ENCODE measurements at regions not wholly inside any gene's neighbourhood (a gene's known extent, or its start where the extent isn't known, plus 50 kb on each side); places are given as distances from the start of the nearest gene placed in this dataset.
"Not testable (repeated sequence)": the region's sequence is repeated elsewhere in the genome, so short reads cannot be mapped to it uniquely, and the experiment has no call there.

DNA sequence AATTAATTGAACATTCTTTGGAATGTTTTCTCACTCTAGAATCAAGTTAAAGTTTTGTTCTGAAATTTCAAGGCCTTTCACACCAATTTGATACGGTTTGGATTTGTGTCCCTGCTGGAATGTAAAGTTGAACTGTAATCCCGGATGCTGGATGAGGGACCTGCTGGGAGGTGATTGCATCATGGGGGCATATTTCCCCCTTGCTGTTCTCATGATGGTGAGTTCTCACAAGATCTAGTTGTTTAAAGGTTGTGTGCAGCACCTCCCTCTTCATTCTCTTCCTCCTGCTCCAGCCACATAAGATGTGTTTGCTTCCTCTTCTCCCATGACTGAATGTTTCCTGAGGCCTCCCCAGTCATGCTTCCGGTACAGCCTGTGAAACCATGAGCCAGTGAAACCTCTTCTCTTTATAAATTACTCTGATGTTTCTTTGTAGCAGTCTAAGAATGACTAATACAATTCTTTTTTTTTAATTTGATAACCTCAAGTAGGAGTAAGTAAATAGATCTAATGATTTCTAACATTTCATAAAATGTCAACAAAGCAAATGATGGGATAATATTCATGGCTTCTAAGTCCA lies 144.2 kb upstream of the CDH7 start:
- no peak overlapping the region for H3K4me2 ChIP-seq
- H4K20me1 ChIP-seq (ENCODE audit: insufficient read depth, poor library complexity, severe bottlenecking): no peaks in the 10 kb centered on the region
- H3K27me3 ChIP-seq: no peaks in the 10 kb centered on the region
- H3K4me1 ChIP-seq (ENCODE audit: insufficient read depth): no peaks in the 10 kb centered on the region
- no peaks in the 10 kb centered on the region for H3K79me2 ChIP-seq
- H2AFZ ChIP-seq: no peak overlapping the region
- H3K4me3 ChIP-seq: no peak overlapping the region
- 87% methylated on average over 3 of the region's 3 CpGs for WGBS (ENCODE audit: low lambda C conversion rate, missing lambda C conversion rate)
- peak overlapping the region; percentile 3 for H3K27ac ChIP-seq
- no peaks in the 10 kb centered on the region for H3K9me2 ChIP-seq (replicated peaks; ENCODE audit: insufficient read depth)
- H3K9me3 ChIP-seq (ENCODE audit: low read depth): no peaks in the 10 kb centered on the region
- DNase-seq (ENCODE audit: low spot score): no peak
- TF ChIP-seq EZH2 (IDR thresholded peaks at IDR 0.05; ENCODE audit: borderline replicate concordance) (no peak), EZH2phosphoT487 (IDR thresholded peaks at IDR 0.05; ENCODE audit: low read depth, severe bottlenecking, unreplicated experiment) (no peak)
- TF ChIP-seq, protein P1, sequence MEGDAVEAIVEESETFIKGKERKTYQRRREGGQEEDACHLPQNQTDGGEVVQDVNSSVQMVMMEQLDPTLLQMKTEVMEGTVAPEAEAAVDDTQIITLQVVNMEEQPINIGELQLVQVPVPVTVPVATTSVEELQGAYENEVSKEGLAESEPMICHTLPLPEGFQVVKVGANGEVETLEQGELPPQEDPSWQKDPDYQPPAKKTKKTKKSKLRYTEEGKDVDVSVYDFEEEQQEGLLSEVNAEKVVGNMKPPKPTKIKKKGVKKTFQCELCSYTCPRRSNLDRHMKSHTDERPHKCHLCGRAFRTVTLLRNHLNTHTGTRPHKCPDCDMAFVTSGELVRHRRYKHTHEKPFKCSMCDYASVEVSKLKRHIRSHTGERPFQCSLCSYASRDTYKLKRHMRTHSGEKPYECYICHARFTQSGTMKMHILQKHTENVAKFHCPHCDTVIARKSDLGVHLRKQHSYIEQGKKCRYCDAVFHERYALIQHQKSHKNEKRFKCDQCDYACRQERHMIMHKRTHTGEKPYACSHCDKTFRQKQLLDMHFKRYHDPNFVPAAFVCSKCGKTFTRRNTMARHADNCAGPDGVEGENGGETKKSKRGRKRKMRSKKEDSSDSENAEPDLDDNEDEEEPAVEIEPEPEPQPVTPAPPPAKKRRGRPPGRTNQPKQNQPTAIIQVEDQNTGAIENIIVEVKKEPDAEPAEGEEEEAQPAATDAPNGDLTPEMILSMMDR (IDR thresholded peaks at IDR 0.05; ENCODE audit: poor library complexity): no peak
- H3K36me3 ChIP-seq (replicated peaks; ENCODE audit: insufficient read depth, low read depth): no peaks in the 10 kb centered on the region

- DNase-seq (ENCODE audit: low spot score); H3K27me3 ChIP-seq; H3K36me3 ChIP-seq (replicated peaks; ENCODE audit: insufficient read depth, low read depth); H2AFZ ChIP-seq; H3K79me2 ChIP-seq; H3K9me3 ChIP-seq (ENCODE audit: low read depth); H4K20me1 ChIP-seq (ENCODE audit: insufficient read depth, poor library complexity, severe bottlenecking); H3K27ac ChIP-seq; H3K4me3 ChIP-seq; H3K9me2 ChIP-seq (replicated peaks; ENCODE audit: insufficient read depth); H3K4me2 ChIP-seq; H3K4me1 ChIP-seq (ENCODE audit: insufficient read depth): not testable (repeated sequence)
- over 99% methylated on average over 16 of the region's 30 CpGs for WGBS (ENCODE audit: low lambda C conversion rate, missing lambda C conversion rate)
These were observed 145.5 kb upstream of the CDH7 start for GRCh38 chr18:65605352-65605751.

DNA sequence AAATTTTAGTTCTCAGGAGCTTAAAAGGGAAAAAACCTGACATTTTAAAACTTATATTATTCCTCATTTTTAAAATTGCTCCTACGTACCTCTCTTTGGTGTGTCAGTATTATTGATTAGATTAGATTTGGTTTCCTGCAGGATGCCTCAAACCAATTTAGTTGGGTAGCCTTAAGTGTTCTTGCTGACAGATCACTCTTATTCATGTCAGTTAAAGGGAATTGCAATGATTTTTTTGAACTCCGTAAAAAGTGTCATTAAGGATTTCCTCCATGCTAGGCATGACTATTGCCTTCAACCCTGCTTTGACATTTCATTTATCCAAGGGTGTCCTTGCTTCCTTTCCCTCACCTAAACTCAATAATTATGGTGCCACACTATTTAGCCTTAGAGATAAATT lies 149.0 kb upstream of the CDH7 start:
- Histone ChIP-seq H3K79me2 (no peaks in the 10 kb centered on the region), H2AFZ (no peak overlapping the region), H4K20me1 (ENCODE audit: insufficient read depth, poor library complexity, severe bottlenecking) (no peaks in the 10 kb centered on the region), H3K27ac (no peak overlapping the region), H3K27me3 (no peaks in the 10 kb centered on the region), H3K9me3 (ENCODE audit: low read depth) (no peaks in the 10 kb centered on the region), H3K9me2 (replicated peaks; ENCODE audit: insufficient read depth) (no peaks in the 10 kb centered on the region), H3K4me2 (no peak overlapping the region), H3K36me3 (replicated peaks; ENCODE audit: insufficient read depth, low read depth) (no peaks in the 10 kb centered on the region), H3K4me1 (ENCODE audit: insufficient read depth) (no peaks in the 10 kb centered on the region), H3K4me3 (no peak overlapping the region)
- TF ChIP-seq EZH2phosphoT487 (IDR thresholded peaks at IDR 0.05; ENCODE audit: low read depth, severe bottlenecking, unreplicated experiment) (no peak), EZH2 (IDR thresholded peaks at IDR 0.05; ENCODE audit: borderline replicate concordance) (no peak)
- TF ChIP-seq, protein P1 (IDR thresholded peaks at IDR 0.05; ENCODE audit: poor library complexity): no peak
- whole genome bisulfite sequencing (ENCODE audit: low lambda C conversion rate, missing lambda C conversion rate): 73% methylated on average over 2 of the region's 2 CpGs
- no peak for DNase-seq (ENCODE audit: low spot score)

DNA sequence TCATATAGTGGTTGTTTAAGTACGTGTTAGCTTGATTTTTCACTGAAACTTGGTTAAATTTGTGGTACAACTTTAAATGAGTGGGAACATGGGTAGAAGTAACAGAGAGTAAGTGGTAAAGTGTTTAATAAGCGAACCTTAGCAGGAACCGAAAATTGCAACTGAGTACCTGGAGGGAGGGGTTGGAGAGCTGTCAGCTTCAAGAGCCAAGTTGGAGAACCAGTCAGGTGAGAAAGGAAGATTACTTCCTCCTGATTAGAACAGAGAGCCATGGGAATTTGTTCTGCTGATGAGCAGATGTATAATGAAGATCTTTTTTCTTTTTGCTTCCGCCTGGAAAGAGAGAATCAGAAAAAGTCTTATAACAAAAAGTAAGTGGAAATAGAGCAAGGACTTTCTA lies 158.4 kb upstream of the CDH7 start:
- whole genome bisulfite sequencing (ENCODE audit: low lambda C conversion rate, missing lambda C conversion rate): 62% methylated on average over 4 of the region's 4 CpGs

More for the DNA sequence above, 158.4 kb upstream of the CDH7 start:
- H3K4me3 ChIP-seq: no peak overlapping the region
- H3K27me3 ChIP-seq: no peaks in the 10 kb centered on the region
- H3K9me2 ChIP-seq (replicated peaks; ENCODE audit: insufficient read depth): no peaks in the 10 kb centered on the region
- H4K20me1 ChIP-seq (ENCODE audit: insufficient read depth, poor library complexity, severe bottlenecking): no peaks in the 10 kb centered on the region
- TF ChIP-seq, protein P1 (IDR thresholded peaks at IDR 0.05; ENCODE audit: poor library complexity): no peak
- TF ChIP-seq EZH2 (IDR thresholded peaks at IDR 0.05; ENCODE audit: borderline replicate concordance) (no peak), EZH2phosphoT487 (IDR thresholded peaks at IDR 0.05; ENCODE audit: low read depth, severe bottlenecking, unreplicated experiment) (no peak)
- no peak overlapping the region for H3K4me2 ChIP-seq
- no peaks in the 10 kb centered on the region for H3K4me1 ChIP-seq (ENCODE audit: insufficient read depth)
- no peaks in the 10 kb centered on the region for H3K79me2 ChIP-seq
- H3K36me3 ChIP-seq (replicated peaks; ENCODE audit: insufficient read depth, low read depth): no peaks in the 10 kb centered on the region
- H3K27ac ChIP-seq: no peak overlapping the region
- no peak overlapping the region for H2AFZ ChIP-seq
- no peaks in the 10 kb centered on the region for H3K9me3 ChIP-seq (ENCODE audit: low read depth)
- peak; percentile 24 for DNase-seq (ENCODE audit: low spot score)

Measured in hepatocyte (in vitro differentiated cells).